Tibial nerve (tissue), 4 donors: ENCODE measurements at regions not wholly inside any gene's neighbourhood (a gene's known extent, or its start where the extent isn't known, plus 50 kb on each side); places are given as distances from the start of the nearest gene placed in this dataset.

Source experiments
- EP300 ChIP-seq, 2 donors: sonication (generic); formaldehyde crosslinking; IDR thresholded peaks; one replicate each; pipeline ENCODE4 v1.6.1; 2017; ENCODE audit warnings: antibody characterized with exemption in 2 of 2, mild to moderate bottlenecking in 1 of 2
- TF ChIP-seq, protein P1 (sequence below), 5 experiments: fragments of 200-600 bp in 3 of 5; fragments of 450-650 bp in 2 of 5; sonication (generic) in 3 of 5; IDR thresholded peaks; one replicate each; pipeline ENCODE4 v1.5.1; 2016 to 2019; ENCODE audit warnings: antibody characterized with exemption in 5 of 5, mild to moderate bottlenecking in 3 of 5, moderate library complexity in 2 of 5

DNA sequence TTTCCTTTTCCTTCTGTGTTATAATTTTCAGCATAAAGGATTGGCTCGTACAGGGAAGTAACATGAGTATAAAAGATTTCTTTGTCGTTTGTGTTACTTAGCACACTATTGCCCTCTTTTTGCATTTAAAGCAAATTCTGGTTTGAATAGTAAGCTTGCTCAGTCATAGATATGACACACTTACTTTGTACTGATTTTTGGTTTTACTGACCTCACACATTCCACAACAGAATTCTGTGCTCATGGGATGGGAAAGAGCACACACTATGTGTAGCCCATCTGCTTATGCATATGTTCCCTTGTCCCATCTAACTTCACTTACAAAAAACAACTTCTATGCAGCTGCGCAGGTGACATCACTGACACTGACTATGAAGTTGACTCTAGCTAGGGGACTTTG is 111.9 kb upstream of the MTAP start:
- TF ChIP-seq, protein P1, sequence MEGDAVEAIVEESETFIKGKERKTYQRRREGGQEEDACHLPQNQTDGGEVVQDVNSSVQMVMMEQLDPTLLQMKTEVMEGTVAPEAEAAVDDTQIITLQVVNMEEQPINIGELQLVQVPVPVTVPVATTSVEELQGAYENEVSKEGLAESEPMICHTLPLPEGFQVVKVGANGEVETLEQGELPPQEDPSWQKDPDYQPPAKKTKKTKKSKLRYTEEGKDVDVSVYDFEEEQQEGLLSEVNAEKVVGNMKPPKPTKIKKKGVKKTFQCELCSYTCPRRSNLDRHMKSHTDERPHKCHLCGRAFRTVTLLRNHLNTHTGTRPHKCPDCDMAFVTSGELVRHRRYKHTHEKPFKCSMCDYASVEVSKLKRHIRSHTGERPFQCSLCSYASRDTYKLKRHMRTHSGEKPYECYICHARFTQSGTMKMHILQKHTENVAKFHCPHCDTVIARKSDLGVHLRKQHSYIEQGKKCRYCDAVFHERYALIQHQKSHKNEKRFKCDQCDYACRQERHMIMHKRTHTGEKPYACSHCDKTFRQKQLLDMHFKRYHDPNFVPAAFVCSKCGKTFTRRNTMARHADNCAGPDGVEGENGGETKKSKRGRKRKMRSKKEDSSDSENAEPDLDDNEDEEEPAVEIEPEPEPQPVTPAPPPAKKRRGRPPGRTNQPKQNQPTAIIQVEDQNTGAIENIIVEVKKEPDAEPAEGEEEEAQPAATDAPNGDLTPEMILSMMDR (IDR thresholded peaks at IDR 0.05) = no peak
- no peak for TF ChIP-seq EP300 (IDR thresholded peaks at IDR 0.05)
